Type B pancreatic cell (in vitro differentiated cells): ENCODE measurements at regions not wholly inside any gene's neighbourhood (a gene's known extent, or its start where the extent isn't known, plus 50 kb on each side); places are given as distances from the start of the nearest gene placed in this dataset.

Experiments
- DNase-seq: peaks from one replicate; pipeline ENCODE4 v3.0.0; 2021; ENCODE audit warnings: mixed read lengths; ENCODE audit not compliant: unreplicated experiment; ENCODE audit errors: extremely low spot score
- H3K27ac Mint-ChIP-seq: 2 replicates; pipeline ENCODE4 v1.8.0; 2021; ENCODE audit warnings: mild to moderate bottlenecking, mixed read lengths
- H3K27me3 Mint-ChIP-seq: 2 replicates; pipeline ENCODE4 v1.8.0; 2021; ENCODE audit warnings: mixed read lengths
- H3K36me3 Mint-ChIP-seq: 2 replicates; pipeline ENCODE4 v1.8.0; 2021; ENCODE audit warnings: mixed read lengths
- H3K4me1 Mint-ChIP-seq: one replicate; pipeline ENCODE4 v1.8.0; 2021; ENCODE audit warnings: mixed read lengths; ENCODE audit not compliant: unreplicated experiment
- H3K4me3 Mint-ChIP-seq: 2 replicates; pipeline ENCODE4 v1.8.0; 2021; ENCODE audit warnings: mild to moderate bottlenecking, mixed read lengths
- H3K9me3 Mint-ChIP-seq: 2 replicates; pipeline ENCODE4 v1.8.0; 2021; ENCODE audit warnings: mixed read lengths
- TF ChIP-seq, protein P1 (sequence below): fragments of 200-600 bp; sonication (generic); conservative IDR thresholded peaks from 2 replicates; pipeline ENCODE4 v1.5.0; 2021; ENCODE audit warnings: antibody characterized with exemption, mild to moderate bottlenecking

- Mint-ChIP-seq H3K9me3 (no peaks in the 10 kb centered on the region), H3K36me3 (no peaks in the 10 kb centered on the region), H3K4me3 (no peak overlapping the region), H3K4me1 (peaks cover 5% of the 10 kb centered on the region), H3K27me3 (no peaks in the 10 kb centered on the region), H3K27ac (no peak overlapping the region)
- TF ChIP-seq, protein P1, sequence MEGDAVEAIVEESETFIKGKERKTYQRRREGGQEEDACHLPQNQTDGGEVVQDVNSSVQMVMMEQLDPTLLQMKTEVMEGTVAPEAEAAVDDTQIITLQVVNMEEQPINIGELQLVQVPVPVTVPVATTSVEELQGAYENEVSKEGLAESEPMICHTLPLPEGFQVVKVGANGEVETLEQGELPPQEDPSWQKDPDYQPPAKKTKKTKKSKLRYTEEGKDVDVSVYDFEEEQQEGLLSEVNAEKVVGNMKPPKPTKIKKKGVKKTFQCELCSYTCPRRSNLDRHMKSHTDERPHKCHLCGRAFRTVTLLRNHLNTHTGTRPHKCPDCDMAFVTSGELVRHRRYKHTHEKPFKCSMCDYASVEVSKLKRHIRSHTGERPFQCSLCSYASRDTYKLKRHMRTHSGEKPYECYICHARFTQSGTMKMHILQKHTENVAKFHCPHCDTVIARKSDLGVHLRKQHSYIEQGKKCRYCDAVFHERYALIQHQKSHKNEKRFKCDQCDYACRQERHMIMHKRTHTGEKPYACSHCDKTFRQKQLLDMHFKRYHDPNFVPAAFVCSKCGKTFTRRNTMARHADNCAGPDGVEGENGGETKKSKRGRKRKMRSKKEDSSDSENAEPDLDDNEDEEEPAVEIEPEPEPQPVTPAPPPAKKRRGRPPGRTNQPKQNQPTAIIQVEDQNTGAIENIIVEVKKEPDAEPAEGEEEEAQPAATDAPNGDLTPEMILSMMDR = no peak
- DNase-seq = no peak
Observed at GRCh38 chr13:58160980-58161379, 529.4 kb downstream of the PCDH17 start.

GRCh38 chr13:58165617-58166016 is 534.1 kb downstream of the PCDH17 start:
- no peak overlapping the region for H3K4me3 Mint-ChIP-seq
- H3K36me3 Mint-ChIP-seq = no peaks in the 10 kb centered on the region
- H3K9me3 Mint-ChIP-seq = no peaks in the 10 kb centered on the region
- H3K27ac Mint-ChIP-seq = no peak overlapping the region
- H3K27me3 Mint-ChIP-seq = no peaks in the 10 kb centered on the region
- TF ChIP-seq, protein P1 = no peak
- peaks cover 7% of the 10 kb centered on the region for H3K4me1 Mint-ChIP-seq
- DNase-seq = no peak

DNA sequence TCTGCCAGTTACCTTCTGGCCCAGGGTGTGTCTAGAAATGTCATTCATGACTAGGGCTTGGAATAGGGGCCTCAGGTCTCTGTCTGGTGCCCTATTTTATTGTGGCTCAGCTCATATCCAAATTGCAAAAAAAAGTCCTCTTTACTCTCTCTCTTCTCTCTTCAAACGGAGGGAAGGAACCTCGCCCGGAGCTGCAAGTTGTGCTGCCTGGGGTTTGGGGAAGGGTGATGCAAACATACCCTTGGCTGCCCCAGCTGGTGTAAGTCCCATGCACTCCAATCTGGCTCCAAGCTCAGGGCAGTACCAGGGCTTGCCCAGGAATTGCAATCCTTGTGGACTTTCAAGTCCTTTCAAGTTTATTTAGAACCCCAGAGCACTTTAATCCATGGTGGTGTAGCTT is 549.6 kb downstream of the PCDH17 start:
- no peaks in the 10 kb centered on the region for H3K27me3 Mint-ChIP-seq
- no peaks in the 10 kb centered on the region for H3K4me1 Mint-ChIP-seq
- no peaks in the 10 kb centered on the region for H3K36me3 Mint-ChIP-seq
- no peak for DNase-seq
- no peak overlapping the region for H3K4me3 Mint-ChIP-seq
- H3K9me3 Mint-ChIP-seq = peaks cover 4% of the 10 kb centered on the region
- TF ChIP-seq, protein P1 = no peak
- H3K27ac Mint-ChIP-seq = no peak overlapping the region

- TF ChIP-seq, protein P1 = no peak
- Mint-ChIP-seq H3K4me1 (no peaks in the 10 kb centered on the region), H3K27me3 (no peaks in the 10 kb centered on the region), H3K36me3 (no peaks in the 10 kb centered on the region), H3K4me3 (no peak overlapping the region), H3K27ac (no peak overlapping the region), H3K9me3 (peaks cover 4% of the 10 kb centered on the region)
- no peak for DNase-seq
Observed at GRCh38 chr13:58187881-58188280, 556.3 kb downstream of the PCDH17 start.

GRCh38 chr13:58190577-58190976 is 559.0 kb downstream of the PCDH17 start:
- TF ChIP-seq, protein P1 = no peak

DNA sequence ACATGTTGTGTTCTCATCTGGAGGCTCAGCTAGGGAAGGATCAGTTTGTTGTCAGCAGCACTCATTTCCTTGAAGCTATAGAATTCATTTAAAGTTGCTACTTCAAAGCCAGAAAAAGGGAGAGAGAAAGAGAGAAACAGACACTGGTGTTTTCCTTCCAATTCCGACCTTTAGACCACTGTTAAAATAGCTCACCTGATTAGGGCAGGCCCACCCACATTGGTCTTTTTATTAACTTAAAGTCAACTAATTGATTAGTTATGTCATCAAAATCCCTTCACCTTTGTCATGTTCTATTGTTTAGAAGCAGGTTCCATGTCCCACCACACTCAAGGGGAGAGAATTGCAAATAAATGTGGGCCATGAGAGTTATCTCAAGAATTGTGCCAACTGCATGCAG is 560.2 kb downstream of the PCDH17 start:
- H3K36me3 Mint-ChIP-seq = no peaks in the 10 kb centered on the region
- no peaks in the 10 kb centered on the region for H3K9me3 Mint-ChIP-seq
- H3K4me1 Mint-ChIP-seq = no peaks in the 10 kb centered on the region
- no peaks in the 10 kb centered on the region for H3K27me3 Mint-ChIP-seq
- TF ChIP-seq, protein P1 = no peak
- no peak overlapping the region for H3K4me3 Mint-ChIP-seq
- no peak for DNase-seq
- H3K27ac Mint-ChIP-seq = no peak overlapping the region

More at GRCh38 chr13:58190577-58190976, 559.0 kb downstream of the PCDH17 start:
- Mint-ChIP-seq H3K4me3 (no peak overlapping the region), H3K27me3 (no peaks in the 10 kb centered on the region), H3K36me3 (no peaks in the 10 kb centered on the region), H3K4me1 (no peaks in the 10 kb centered on the region), H3K9me3 (no peaks in the 10 kb centered on the region), H3K27ac (no peak overlapping the region)
- no peak for DNase-seq
